GM03348 (cell line): ENCODE measurements at regions not wholly inside any gene's neighbourhood (a gene's known extent, or its start where the extent isn't known, plus 50 kb on each side); places are given as distances from the start of the nearest gene placed in this dataset.

ENCODE experiments used
- DNase-seq: peaks from one replicate; pipeline ENCODE4 v3.0.0; 2012; ENCODE audit warnings: low spot score

- DNase-seq, result no peak
These were observed 331.3 kb downstream of the NDFIP2 start for GRCh38 chr13:79812070-79812850.

DNA sequence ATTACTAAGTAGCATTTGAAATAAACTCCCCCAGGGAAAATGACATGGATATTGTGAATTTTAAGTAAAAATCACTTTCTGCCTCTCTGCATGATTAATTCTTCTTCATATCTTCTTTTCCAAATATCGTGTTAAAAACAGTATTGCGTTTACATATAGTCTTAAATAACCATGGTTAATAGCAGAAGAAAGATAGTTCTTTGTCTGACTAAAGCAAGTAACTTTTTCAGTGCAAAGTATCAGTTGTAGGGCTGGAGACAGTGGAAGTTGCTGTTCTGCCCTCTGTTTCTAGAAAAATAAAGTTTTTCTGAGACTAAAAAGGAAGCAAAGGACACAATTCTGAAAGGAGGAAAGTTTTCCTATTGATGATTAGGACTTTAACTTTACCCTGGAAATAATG is 330.2 kb downstream of the NDFIP2 start:
- no peak for DNase-seq

- peak; percentile 65 for DNase-seq
These were observed 329.7 kb downstream of the NDFIP2 start for GRCh38 chr13:79810669-79811068.

DNA sequence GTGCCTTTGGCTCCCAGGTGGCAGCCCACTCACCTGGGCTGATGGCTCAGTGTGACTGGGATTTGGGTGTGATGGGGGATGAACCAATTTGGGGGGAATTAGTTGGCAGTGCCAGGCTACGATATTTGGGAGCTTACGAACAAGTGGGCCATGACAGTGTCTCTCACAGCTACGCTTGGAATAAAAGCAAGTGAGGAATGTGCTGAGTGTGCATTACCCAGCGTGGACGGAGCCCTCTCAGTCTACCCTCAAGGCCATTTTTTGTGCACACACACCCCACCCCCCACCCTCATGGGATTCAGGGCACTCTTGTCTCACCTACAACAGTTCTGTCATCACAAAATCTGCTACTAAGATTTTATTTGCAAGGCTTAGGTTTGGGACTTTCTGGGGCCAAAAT is 329.1 kb downstream of the NDFIP2 start:
- no peak for DNase-seq

- no peak for DNase-seq
These were observed 327.5 kb downstream of the NDFIP2 start for GRCh38 chr13:79808475-79808874.

GRCh38 chr13:79807554-79807953 is 326.6 kb downstream of the NDFIP2 start:
- DNase-seq, result no peak

- DNase-seq, result no peak
These were observed 325.9 kb downstream of the NDFIP2 start for GRCh38 chr13:79806821-79807220.

GRCh38 chr13:79805317-79805716 is 324.4 kb downstream of the NDFIP2 start:
- DNase-seq, result no peak

DNA sequence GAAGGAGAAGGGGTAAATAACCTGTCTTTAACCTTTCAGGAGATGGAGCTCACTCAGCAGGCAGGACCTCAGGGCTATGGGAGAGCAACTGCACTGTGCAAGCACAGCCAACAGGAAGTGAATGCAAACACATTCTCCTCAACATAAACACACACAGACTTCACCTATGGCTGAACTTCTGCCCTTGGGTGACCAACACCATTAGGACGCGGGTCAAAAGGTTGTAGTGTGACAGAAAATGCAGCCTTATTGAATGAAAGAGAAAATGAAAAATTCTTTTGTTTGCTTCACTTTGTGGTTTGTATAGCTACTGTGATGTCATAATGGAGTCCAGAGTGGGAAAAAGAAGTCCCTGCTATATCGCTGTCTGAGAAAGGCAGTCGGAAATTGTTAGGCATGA is 323.0 kb downstream of the NDFIP2 start:
- DNase-seq, result no peak

DNA sequence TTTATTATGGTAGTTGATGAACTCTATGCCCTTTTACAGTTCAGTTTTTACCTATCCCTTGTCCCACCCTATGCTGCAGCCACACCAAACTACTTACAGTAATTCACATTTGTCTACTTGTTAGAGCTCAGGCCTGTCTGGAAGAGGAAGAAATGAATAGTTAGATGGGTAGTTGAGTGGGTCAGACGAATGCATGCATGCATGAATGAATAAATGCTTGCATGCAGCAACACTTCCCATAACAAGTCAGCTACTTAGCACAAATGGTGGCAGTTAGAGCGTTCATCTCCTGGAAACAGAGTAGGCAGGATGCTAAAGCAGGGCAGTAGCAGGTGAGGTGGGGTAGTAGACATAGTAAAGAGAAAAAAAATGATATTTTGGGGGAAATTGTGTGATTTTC is 322.3 kb downstream of the NDFIP2 start:
- no peak for DNase-seq

DNA sequence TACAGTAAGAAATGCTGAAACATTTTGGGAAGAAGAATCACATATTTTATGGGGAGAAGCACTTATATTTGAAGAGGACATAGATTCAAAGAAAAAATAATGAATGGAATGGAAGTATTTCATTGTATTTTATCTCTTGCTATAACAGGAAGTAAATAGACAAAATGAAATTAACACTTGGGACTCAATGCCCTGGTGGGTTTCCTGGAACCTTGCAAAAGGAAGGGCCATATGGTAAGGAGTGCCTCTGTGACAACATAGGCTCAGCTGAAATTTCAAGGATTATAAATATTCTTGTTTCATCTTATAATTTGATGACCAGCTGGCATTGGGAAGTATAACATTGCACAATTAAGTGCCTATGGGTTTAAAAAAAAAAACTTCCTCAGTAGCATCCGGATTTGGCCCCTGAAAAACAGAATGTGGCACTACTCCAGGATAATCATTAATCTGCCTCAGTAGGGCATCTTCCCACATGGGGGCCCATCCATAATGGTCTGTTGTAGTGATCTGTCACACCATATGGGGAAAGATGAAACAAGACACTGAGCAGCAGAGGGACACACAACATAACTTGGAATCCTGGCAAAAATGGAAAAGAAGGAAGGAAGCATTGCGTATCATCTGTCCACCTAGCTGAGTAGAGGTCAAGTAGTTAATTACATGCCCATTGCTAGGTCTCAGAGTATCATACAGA is 321.6 kb downstream of the NDFIP2 start:
- no peak for DNase-seq

DNA sequence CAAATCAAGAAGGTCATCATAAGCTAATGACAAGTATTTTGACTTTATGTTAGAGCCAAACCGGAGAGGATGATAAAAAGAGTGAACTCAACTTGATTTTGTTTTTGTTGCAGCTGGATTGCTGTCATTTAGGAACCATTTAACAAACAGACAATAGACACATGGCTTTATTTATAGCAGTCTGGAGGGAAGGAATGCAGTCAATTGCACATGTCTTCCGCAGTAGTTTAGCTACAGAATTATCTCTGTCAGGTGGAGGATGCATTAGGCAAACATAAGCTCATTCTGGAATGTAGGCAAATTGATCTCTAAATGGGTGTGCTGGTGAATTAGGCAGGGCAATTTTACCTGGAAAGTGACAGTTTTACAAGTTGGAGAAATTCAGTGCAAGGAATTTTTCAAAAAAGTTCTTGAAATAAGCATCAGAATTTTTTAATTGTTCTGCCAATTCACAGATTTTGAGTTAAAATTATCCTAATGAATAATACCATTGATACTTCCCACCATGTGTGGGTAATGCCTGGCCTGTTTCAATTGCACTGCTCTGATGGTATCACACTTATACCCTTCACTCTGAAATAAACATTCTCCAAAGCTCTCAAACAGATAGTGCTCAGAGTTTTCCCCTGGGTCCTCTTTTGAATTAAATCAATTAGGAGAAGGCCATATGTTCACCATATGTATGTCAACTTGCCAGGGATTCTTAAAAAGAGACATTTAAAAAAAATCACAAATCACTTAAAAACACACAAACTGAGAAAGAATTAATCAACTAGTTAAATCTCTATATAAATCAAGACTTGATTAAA is 318.3 kb downstream of the NDFIP2 start:
- DNase-seq, result peak; percentile 22

DNA sequence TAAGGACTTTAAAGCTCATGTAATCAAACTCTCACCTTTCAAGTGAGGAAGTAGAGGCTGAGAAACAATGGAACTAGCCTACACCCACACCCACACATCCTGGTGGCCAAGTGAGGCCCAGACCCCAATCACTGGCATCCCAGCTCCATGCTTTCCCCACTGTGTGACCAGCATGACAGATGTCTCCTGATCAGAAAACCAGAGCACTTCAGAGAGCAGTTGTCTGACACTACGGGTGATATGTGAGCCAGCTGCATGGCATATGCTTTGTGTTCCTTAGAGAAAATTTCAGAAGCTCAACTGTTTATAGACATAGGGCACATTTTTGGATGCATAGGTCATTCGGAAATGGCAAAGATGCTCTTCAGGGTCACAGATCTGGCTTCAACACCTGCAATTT is 315.2 kb downstream of the NDFIP2 start:
- DNase-seq, result no peak

DNA sequence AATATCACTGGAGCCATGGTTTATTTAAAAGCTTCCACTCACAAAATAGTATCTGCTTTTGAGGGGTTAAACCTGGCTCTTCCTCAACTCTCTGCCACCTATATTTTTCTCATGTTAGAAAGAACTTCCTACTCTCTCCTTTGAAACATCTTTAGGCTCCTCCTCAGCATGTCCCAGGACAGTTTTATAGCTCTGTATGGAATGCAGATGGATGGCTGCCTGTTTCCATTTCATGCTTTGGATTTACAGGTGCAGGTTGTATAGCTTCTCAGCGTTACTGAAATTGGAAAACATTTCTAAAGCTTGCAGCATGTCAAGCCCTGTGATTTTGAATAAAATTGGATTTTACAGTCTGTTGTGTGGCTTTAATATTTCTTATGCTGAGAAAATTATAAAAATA is 314.0 kb downstream of the NDFIP2 start:
- DNase-seq, result no peak

DNA sequence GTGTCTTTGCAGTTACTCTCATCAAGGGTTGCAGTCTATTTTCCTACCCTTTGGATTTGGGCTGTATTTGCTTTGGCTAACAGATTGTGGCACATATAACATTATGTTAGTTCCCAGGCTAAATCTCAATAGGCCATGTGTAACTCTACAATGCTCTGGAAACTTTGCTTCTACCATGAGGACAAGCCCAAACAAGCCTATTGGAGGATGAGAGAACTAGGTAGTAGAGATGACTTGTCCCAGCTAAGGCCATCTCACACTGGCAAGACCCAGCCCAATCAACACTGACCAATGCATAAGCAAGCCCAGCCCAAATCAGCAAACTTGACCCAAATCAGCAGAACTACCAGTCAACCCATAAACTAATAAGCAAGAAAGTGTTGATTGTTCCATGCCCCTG is 311.8 kb downstream of the NDFIP2 start:
- DNase-seq, result no peak

DNA sequence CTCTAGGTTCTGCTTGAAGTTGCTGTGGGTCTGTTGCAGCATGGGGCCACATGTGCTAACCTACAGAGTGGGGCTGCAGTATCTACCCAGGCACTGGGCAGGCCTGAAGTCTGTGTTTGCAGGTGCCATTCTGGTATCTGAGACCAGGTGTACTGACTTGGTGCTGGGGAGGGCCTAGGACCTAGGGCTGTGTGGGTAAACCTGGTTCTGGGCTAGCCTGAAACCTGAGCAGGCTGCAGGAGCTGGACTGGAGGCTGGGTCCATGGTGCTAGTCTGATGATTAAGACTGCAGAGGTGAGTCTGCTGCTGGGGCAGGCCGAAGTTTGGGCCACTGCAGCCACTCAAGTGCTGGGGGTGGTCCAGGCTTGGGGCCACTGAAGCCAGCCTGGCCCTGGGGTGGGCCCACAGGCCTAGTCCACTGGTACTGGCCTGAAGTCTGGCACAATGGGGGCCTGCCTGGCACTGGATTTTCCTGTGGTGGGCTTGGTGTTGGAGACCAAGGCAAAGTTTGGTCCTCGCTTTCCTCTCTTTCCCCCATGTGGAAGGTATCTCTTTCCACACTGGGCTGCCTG is 310.6 kb downstream of the NDFIP2 start:
- no peak for DNase-seq

- no peak for DNase-seq
These were observed 305.2 kb downstream of the NDFIP2 start for GRCh38 chr13:79786176-79786575.

GRCh38 chr13:79782541-79783205 is 301.7 kb downstream of the NDFIP2 start:
- no peak for DNase-seq

DNA sequence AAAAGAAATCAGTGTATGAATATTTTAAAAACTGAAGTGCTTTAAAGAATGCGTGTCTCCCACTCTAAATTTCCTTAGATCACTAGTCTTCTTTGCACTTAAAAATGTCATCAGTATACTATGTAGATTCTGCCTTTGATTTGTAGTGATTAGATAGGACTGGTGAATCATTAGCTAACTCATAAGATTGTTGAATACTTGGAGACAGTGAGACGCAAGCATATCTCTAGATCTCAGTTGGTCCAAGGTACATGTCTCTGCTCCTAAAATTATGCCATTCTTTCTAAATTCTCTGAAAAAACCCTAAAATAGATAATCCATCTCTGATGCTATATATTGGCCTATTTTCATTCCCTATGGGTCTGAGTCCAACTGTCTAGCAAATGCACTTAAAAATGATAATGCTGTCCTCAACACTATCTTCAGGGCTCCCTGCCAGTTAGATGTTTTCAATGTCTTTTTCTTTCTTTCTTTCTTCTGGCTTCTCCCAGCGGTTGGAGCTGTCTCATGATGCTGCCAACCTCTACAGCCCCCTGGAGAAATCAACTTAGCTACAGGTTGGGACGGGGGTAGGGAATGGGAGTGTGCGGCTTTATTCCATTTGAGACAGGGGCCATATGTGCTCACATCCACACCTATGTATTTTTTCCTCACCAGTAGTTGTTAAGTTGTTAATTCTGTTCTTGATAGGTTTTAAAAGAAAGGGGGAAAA is 301.0 kb downstream of the NDFIP2 start:
- no peak for DNase-seq

DNA sequence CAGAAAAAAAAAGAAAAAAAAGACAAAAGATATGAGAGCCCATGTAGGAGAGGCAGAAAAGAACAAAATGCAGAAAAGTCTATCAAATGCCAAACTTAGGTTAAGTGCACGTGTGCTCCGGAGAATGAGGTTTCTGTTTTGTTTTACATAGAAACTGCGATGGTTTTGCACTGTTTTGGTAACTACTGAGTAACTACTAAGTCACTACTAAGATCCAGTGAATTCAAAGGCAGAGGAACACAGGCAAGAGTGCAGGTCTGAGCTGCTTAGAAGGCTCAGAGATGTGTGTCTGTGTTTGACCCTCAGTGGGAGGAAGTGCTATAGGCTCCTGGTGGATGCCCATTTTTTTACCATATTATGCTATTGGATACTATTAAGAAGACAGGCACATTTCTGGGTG is 299.3 kb downstream of the NDFIP2 start:
- no peak for DNase-seq

- DNase-seq, result peak; percentile 69
These were observed 298.8 kb downstream of the NDFIP2 start for GRCh38 chr13:79779761-79780160.
